HepG2 (cell line): ENCODE measurements at regions not wholly inside any gene's neighbourhood (a gene's known extent, or its start where the extent isn't known, plus 50 kb on each side); places are given as distances from the start of the nearest gene placed in this dataset.

Experiments
- ATAC-seq: fragments of 200-7000 bp; cut with Tn5 transposase; 3 replicates; pipeline ENCODE4 v1.9.1; 2020; ENCODE audit warnings: mild to moderate bottlenecking, moderate library complexity
- BruUV-seq: library from RNA; stranded (reverse); fragments of 400-500 nt; replicated peaks from 2 replicates; lab custom pipeline; 2021; lab: Mats Ljungman, UMichigan
- CTCF ChIA-PET: fragments of 300-600 bp; formaldehyde crosslinking; extraction: SDS; loops from one replicate; lab custom pipeline; 2021; ENCODE audit warnings: low total read pairs, inconsistent platforms, low intra/inter-chr PET ratio; lab: Yijun Ruan, JAX
- POLR2A ChIA-PET: fragments of 350-600 bp; sonication (Branson Sonifier 250); formaldehyde crosslinking; loops from one replicate; lab custom pipeline; 2020; ENCODE audit warnings: antibody characterized with exemption, inconsistent platforms; lab: Yijun Ruan, JAX
- DNase-seq: peaks from one replicate; pipeline ENCODE4 v3.0.0-alpha.2; 2015; ENCODE audit warnings: low spot score
- FAIRE-seq: peaks from 3 replicates; lab custom pipeline; 2011; peaks lifted over from hg19 to GRCh38; lab: Jason Lieb, UNC
- H2AFZ ChIP-seq: one replicate; pipeline ENCODE4 v1.6.1; 2011; ENCODE audit warnings: low read length, inconsistent platforms
- H3K27ac ChIP-seq: fragments of 300-600 bp; 3 replicates; pipeline ENCODE4 v1.8.0; 2011; ENCODE audit warnings: mixed run types, mild to moderate bottlenecking, mixed read lengths, low read length, inconsistent platforms; ENCODE audit not compliant: insufficient read depth; ENCODE audit errors: extremely low read length
- H3K27me3 ChIP-seq, 2 experiments: fragments of 200-600 bp in 1 of 2; 2 replicates in 1 of 2; 3 replicates in 1 of 2; pipeline versions ENCODE4 v1.6.0 to v1.8.0; 2011; ENCODE audit warnings: low read length in 2 of 2, mild to moderate bottlenecking in 2 of 2, moderate library complexity in 2 of 2, inconsistent platforms in 1 of 2; ENCODE audit not compliant: insufficient read depth in 2 of 2, control insufficient read depth in 1 of 2
- H3K36me3 ChIP-seq, 2 experiments: fragments of 200-600 bp in 1 of 2; replicated peaks in 1 of 2; 2 replicates in 1 of 2; 3 replicates in 1 of 2; pipeline versions ENCODE4 v1.5.1 to v1.8.0; 2011; ENCODE audit warnings: low read length in 2 of 2, inconsistent platforms in 1 of 2; ENCODE audit not compliant: insufficient read depth in 2 of 2, control insufficient read depth in 1 of 2
- H3K4me1 ChIP-seq: 2 replicates; pipeline ENCODE4 v1.5.1; 2012; ENCODE audit warnings: low read length, inconsistent platforms; ENCODE audit not compliant: insufficient read depth
- H3K4me2 ChIP-seq: 2 replicates; pipeline ENCODE4 v1.6.0; 2011; ENCODE audit warnings: low read depth, low read length, inconsistent platforms
- H3K4me3 ChIP-seq, 3 experiments: fragments of 200-600 bp in 1 of 3; sonication (generic), shearing (Covaris generic) in 1 of 3; replicated peaks in 1 of 3; 2 replicates each; pipeline ENCODE4 v1.5.1; 2011 to 2016; ENCODE audit warnings: low read length in 3 of 3, inconsistent platforms in 2 of 3, low read depth in 2 of 3, mild to moderate bottlenecking in 2 of 3, control low read depth in 1 of 3, mixed read lengths in 1 of 3; ENCODE audit not compliant: insufficient read depth in 1 of 3
- H3K79me2 ChIP-seq: one replicate; pipeline ENCODE4 v1.6.1; 2011; ENCODE audit warnings: low read length, inconsistent platforms; ENCODE audit not compliant: insufficient read depth
- H3K9ac ChIP-seq: 2 replicates; pipeline ENCODE4 v1.6.0; 2011; ENCODE audit warnings: mild to moderate bottlenecking, low read depth, low read length, inconsistent platforms; ENCODE audit not compliant: insufficient read depth
- H3K9me3 ChIP-seq: 2 replicates; pipeline ENCODE4 v1.5.1; 2012; ENCODE audit warnings: mild to moderate bottlenecking, low read length
- H4K20me1 ChIP-seq: 2 replicates; pipeline ENCODE4 v1.6.0; 2011; ENCODE audit warnings: inconsistent platforms, mild to moderate bottlenecking, low read length, moderate library complexity; ENCODE audit not compliant: insufficient read depth
- ADNP ChIP-seq: sonication (generic); formaldehyde crosslinking; IDR thresholded peaks from 2 replicates; pipeline ENCODE4 v1.4.0; 2020; ENCODE audit warnings: missing genetic modification reagents
- ATRX ChIP-seq: sonication (generic); formaldehyde crosslinking; IDR thresholded peaks from 2 replicates; pipeline ENCODE4 v1.4.0; 2020; ENCODE audit warnings: missing genetic modification reagents, borderline replicate concordance
- BRD4 ChIP-seq: sonication (generic); formaldehyde crosslinking; IDR thresholded peaks from 2 replicates; pipeline ENCODE4 v1.4.0; 2020; ENCODE audit warnings: missing genetic modification reagents
- DNMT1 ChIP-seq: sonication (generic); formaldehyde crosslinking; IDR thresholded peaks from 2 replicates; pipeline ENCODE4 v1.5.1; 2020; ENCODE audit warnings: mild to moderate bottlenecking, missing genetic modification reagents
- ISL2 ChIP-seq: sonication (generic); formaldehyde crosslinking; IDR thresholded peaks from 2 replicates; pipeline ENCODE4 v1.5.0; 2020; ENCODE audit warnings: missing genetic modification reagents
- KLF16 ChIP-seq, 2 experiments: sonication (generic) in 1 of 2; formaldehyde crosslinking in 1 of 2; IDR thresholded peaks; 2 replicates each; pipeline versions ENCODE4 v1.6.1 to v1.8.0; 2016 to 2023; ENCODE audit warnings: missing genetic modification reagents in 2 of 2, missing compliant biosample characterization in 1 of 2
- PHF8 ChIP-seq: sonication (generic); formaldehyde crosslinking; IDR thresholded peaks from 2 replicates; pipeline ENCODE4 v1.5.0; 2020; ENCODE audit warnings: missing genetic modification reagents
- TOPORS ChIP-seq: sonication (generic); formaldehyde crosslinking; IDR thresholded peaks from 2 replicates; pipeline ENCODE4 v1.8.0; 2023; ENCODE audit warnings: mild to moderate bottlenecking, missing genetic modification reagents
- ZBTB43 ChIP-seq: sonication (generic); formaldehyde crosslinking; conservative IDR thresholded peaks from 2 replicates; pipeline ENCODE4 v1.4.0; 2020; ENCODE audit warnings: missing genetic modification reagents
- ZFP36 ChIP-seq: fragments of 150-350 bp; IDR thresholded peaks from 2 replicates; pipeline ENCODE4 v1.6.1; 2018; ENCODE audit warnings: borderline replicate concordance, low read length, low read depth; ENCODE audit not compliant: partially characterized antibody
- ZFP41 ChIP-seq: sonication (generic); formaldehyde crosslinking; IDR thresholded peaks from 2 replicates; pipeline ENCODE4 v1.4.0; 2020; ENCODE audit warnings: mild to moderate bottlenecking, missing genetic modification reagents, borderline replicate concordance
- ZNF331 ChIP-seq: sonication (generic); formaldehyde crosslinking; IDR thresholded peaks from 2 replicates; pipeline ENCODE4 v1.4.0; 2020; ENCODE audit warnings: missing genetic modification reagents
- ZNF441 ChIP-seq: sonication (generic); formaldehyde crosslinking; IDR thresholded peaks from 2 replicates; pipeline ENCODE4 v1.7.0; 2021; ENCODE audit warnings: missing genetic modification reagents, borderline replicate concordance
- ZNF546 ChIP-seq: sonication (generic); formaldehyde crosslinking; conservative IDR thresholded peaks from 2 replicates; pipeline ENCODE4 v1.8.1; 2023; ENCODE audit warnings: mild to moderate bottlenecking, missing genetic modification reagents
- ZNF570 ChIP-seq: sonication (generic); formaldehyde crosslinking; IDR thresholded peaks from 2 replicates; pipeline ENCODE4 v1.4.0; 2020; ENCODE audit warnings: mild to moderate bottlenecking, missing genetic modification reagents, borderline replicate concordance
- ZNF687 ChIP-seq: sonication (generic); formaldehyde crosslinking; IDR thresholded peaks from 2 replicates; pipeline ENCODE4 v1.5.1; 2020; ENCODE audit warnings: mild to moderate bottlenecking, missing genetic modification reagents, moderate library complexity
- WGBS: methylation state at CpG from one replicate; pipeline ENCODE4 v1.1.6; 2017; ENCODE audit warnings: low lambda C conversion rate; 5-methylcytosine and 5-hydroxymethylcytosine counted together
- in situ Hi-C: cut with HindIII; loops from 2 replicates; pipeline ENCODE4 v1.10.0; 2017; ENCODE audit warnings: low pct_unique_long_range_greater_than_20kb; ENCODE audit not compliant: extremely low pct_ligation_motif_present
- intact Hi-C: fragments of 100-400 bp; cut with micrococcal nuclease; formaldehyde crosslinking; loops from one replicate; pipeline ENCODE4 v1.10.0; 2022; ENCODE audit not compliant: unreplicated experiment
- TF ChIP-seq, protein P1 (sequence below): IDR thresholded peaks from 2 replicates; pipeline ENCODE4 v1.6.1; 2016; ENCODE audit warnings: low read depth

- no peak for TF ChIP-seq ZNF687 (CRISPR knock-in tag)
- no peak for TF ChIP-seq ZNF331
- TF ChIP-seq ZFP41 (CRISPR knock-in tag) = no peak
- TF ChIP-seq KLF16 (CRISPR knock-in tag; IDR thresholded peaks at IDR 0.05) = no peak
- TF ChIP-seq BRD4 (CRISPR knock-in tag) = no peak
- TF ChIP-seq DNMT1 (CRISPR knock-in tag) = no peak
- no peak for TF ChIP-seq PHF8
These were observed 752.1 kb upstream of the POM121L12 start (continued) for GRCh38 chr7:52283335-52283734.

GRCh38 chr7:52273685-52274610 is 761.5 kb upstream of the POM121L12 start:
- no peak overlapping the region for H3K4me2 ChIP-seq
- in situ Hi-C loops = no loop called here
- FAIRE-seq = no peak
- no peak overlapping the region for H3K27ac ChIP-seq
- H3K36me3 ChIP-seq = no peaks in the 10 kb centered on the region
- no peak overlapping the region for H2AFZ ChIP-seq
- no peak for DNase-seq
- no TSS peak for BruUV-seq
- ChIA-PET POLR2A (no interaction called here), CTCF (no interaction called here)
- 87% methylated on average over 28 of the region's 60 CpGs for WGBS
- intact Hi-C loops = no loop called here
- no peak overlapping the region for H3K4me3 ChIP-seq
- no peaks in the 10 kb centered on the region for H3K79me2 ChIP-seq
- no peaks in the 10 kb centered on the region for H3K4me1 ChIP-seq
- no peaks in the 10 kb centered on the region for H3K27me3 ChIP-seq
- no peak overlapping the region for H3K9ac ChIP-seq
- H4K20me1 ChIP-seq = no peaks in the 10 kb centered on the region
- no peak for ATAC-seq
- H3K9me3 ChIP-seq = no peaks in the 10 kb centered on the region
- TF ChIP-seq ZFP36 (no peak), ZNF546 (CRISPR knock-in tag) (no peak), ZNF570 (CRISPR knock-in tag) (no peak), ZBTB43 (CRISPR knock-in tag) (no peak), ZNF441 (CRISPR knock-in tag) (no peak), ISL2 (no peak), TOPORS (no peak), ATRX (CRISPR knock-in tag) (no peak), ADNP (CRISPR knock-in tag) (no peak)
- TF ChIP-seq, protein P1, sequence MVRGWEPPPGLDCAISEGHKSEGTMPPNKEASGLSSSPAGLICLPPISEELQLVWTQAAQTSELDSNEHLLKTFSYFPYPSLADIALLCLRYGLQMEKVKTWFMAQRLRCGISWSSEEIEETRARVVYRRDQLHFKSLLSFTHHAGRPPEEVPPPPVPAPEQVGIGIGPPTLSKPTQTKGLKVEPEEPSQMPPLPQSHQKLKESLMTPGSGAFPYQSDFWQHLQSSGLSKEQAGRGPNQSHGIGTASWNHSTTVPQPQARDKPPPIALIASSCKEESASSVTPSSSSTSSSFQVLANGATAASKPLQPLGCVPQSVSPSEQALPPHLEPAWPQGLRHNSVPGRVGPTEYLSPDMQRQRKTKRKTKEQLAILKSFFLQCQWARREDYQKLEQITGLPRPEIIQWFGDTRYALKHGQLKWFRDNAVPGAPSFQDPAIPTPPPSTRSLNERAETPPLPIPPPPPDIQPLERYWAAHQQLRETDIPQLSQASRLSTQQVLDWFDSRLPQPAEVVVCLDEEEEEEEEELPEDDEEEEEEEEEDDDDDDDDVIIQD (CRISPR knock-in tag) = no peak
